GM12878 (cell line): ENCODE measurements at regions not wholly inside any gene's neighbourhood (a gene's known extent, or its start where the extent isn't known, plus 50 kb on each side); places are given as distances from the start of the nearest gene placed in this dataset.

Experiments used
- ATAC-seq: fragments of 200-7000 bp; cut with Tn5 transposase; 3 replicates; pipeline ENCODE4 v1.9.1; 2020; ENCODE audit warnings: mild to moderate bottlenecking, moderate library complexity
- BruUV-seq: library from RNA; stranded (reverse); fragments of 400-500 nt; replicated peaks from 2 replicates; lab custom pipeline; 2021; lab: Mats Ljungman, UMichigan
- CTCF ChIA-PET: fragments of 300-600 bp; sonication (Branson Sonifier 250); formaldehyde crosslinking; extraction: SDS; loops from one replicate; lab custom pipeline; 2021; ENCODE audit warnings: inconsistent platforms; lab: Yijun Ruan, JAX
- POLR2A ChIA-PET: fragments of 350-600 bp; formaldehyde crosslinking; extraction: SDS; loops from one replicate; lab custom pipeline; 2021; ENCODE audit warnings: inconsistent platforms; lab: Charles Lee
- RAD21 ChIA-PET: fragments of 300-600 bp; sonication (Branson Sonifier 250); formaldehyde crosslinking; loops from one replicate; lab custom pipeline; 2023; ENCODE audit warnings: antibody characterized with exemption; ENCODE audit not compliant: unreplicated experiment; lab: Charles Lee
- SMC1A ChIA-PET: fragments of 300-600 bp; sonication (Branson Sonifier 250); formaldehyde crosslinking; loops from one replicate; lab custom pipeline; 2023; ENCODE audit not compliant: unreplicated experiment, uncharacterized antibody; lab: Charles Lee
- DNase-seq: peaks from one replicate; pipeline ENCODE4 v3.0.0-alpha.2; 2011; ENCODE audit warnings: low read depth, low spot score
- FAIRE-seq: peaks from 3 replicates; lab custom pipeline; 2011; peaks lifted over from hg19 to GRCh38; lab: Jason Lieb, UNC
- H2AFZ ChIP-seq: 2 replicates; pipeline ENCODE4 v1.6.0; 2011; ENCODE audit warnings: low read depth, low read length, control low read depth; ENCODE audit not compliant: control insufficient read depth
- H3K27ac ChIP-seq: 2 replicates; pipeline ENCODE4 v1.5.1; 2011; ENCODE audit warnings: control low read depth; ENCODE audit not compliant: control insufficient read depth, insufficient read depth
- H3K27me3 ChIP-seq, 2 experiments: replicated peaks in 1 of 2; 2 replicates each; pipeline versions ENCODE4 v1.6.0 to v1.6.1; 2011; ENCODE audit warnings: low read length in 1 of 2; ENCODE audit not compliant: control insufficient read depth in 2 of 2, insufficient read depth in 2 of 2
- H3K36me3 ChIP-seq, 2 experiments: 2 replicates each; pipeline ENCODE4 v1.5.1; 2011; ENCODE audit warnings: low read length in 1 of 2; ENCODE audit not compliant: control insufficient read depth in 2 of 2, insufficient read depth in 2 of 2
- H3K4me1 ChIP-seq: 2 replicates; pipeline ENCODE4 v1.6.1; 2011; ENCODE audit warnings: mild to moderate bottlenecking, low read length, moderate library complexity, mixed read lengths; ENCODE audit not compliant: control insufficient read depth, insufficient read depth
- H3K4me2 ChIP-seq: 2 replicates; pipeline ENCODE4 v1.6.0; 2011; ENCODE audit warnings: control low read depth; ENCODE audit not compliant: control insufficient read depth, insufficient read depth
- H3K4me3 ChIP-seq: fragments of 200-600 bp; sonication (generic); 2 replicates; pipeline ENCODE4 v1.5.1; 2016
- H3K79me2 ChIP-seq: 2 replicates; pipeline ENCODE4 v1.6.0; 2011; ENCODE audit warnings: low read length; ENCODE audit not compliant: control insufficient read depth, insufficient read depth
- H3K9ac ChIP-seq: 2 replicates; pipeline ENCODE4 v1.8.0; 2011; ENCODE audit warnings: low read length, control low read depth, mixed read lengths; ENCODE audit not compliant: control insufficient read depth, insufficient read depth
- H3K9me3 ChIP-seq: replicated peaks from 3 replicates; pipeline ENCODE4 v1.5.1; 2011; ENCODE audit warnings: mild to moderate bottlenecking, low read length; ENCODE audit not compliant: control insufficient read depth, insufficient read depth
- H4K20me1 ChIP-seq: 2 replicates; pipeline ENCODE4 v1.6.0; 2011; ENCODE audit not compliant: control insufficient read depth, insufficient read depth
- CHD2 ChIP-seq: IDR thresholded peaks from 2 replicates; pipeline ENCODE4 v1.6.1; 2011; ENCODE audit warnings: low read depth, low read length, improper control_type of control experiment, borderline replicate concordance
- CREB1 ChIP-seq: IDR thresholded peaks from 2 replicates; pipeline ENCODE4 v1.6.1; 2012; ENCODE audit warnings: low read depth, mild to moderate bottlenecking, inconsistent platforms
- EP300 ChIP-seq, 2 experiments: fragments of 150-350 bp in 1 of 2; IDR thresholded peaks; 2 replicates each; pipeline ENCODE4 v1.6.1; 2011 to 2012; ENCODE audit warnings: low read depth in 2 of 2, low read length in 2 of 2, borderline replicate concordance in 1 of 2, improper control_type of control experiment in 1 of 2, inconsistent platforms in 1 of 2; ENCODE audit not compliant: control insufficient read depth in 1 of 2
- EZH2 ChIP-seq: IDR thresholded peaks from 2 replicates; pipeline ENCODE4 v1.6.1; 2012; ENCODE audit warnings: low read depth, mild to moderate bottlenecking, control low read depth, inconsistent platforms, low read length, borderline replicate concordance; ENCODE audit not compliant: control insufficient read depth
- JUND ChIP-seq: IDR thresholded peaks from 2 replicates; pipeline ENCODE4 v1.6.1; 2012; ENCODE audit warnings: low read depth, mild to moderate bottlenecking, low read length, improper control_type of control experiment, moderate library complexity
- NR2F1 ChIP-seq: fragments of 450-650 bp; conservative IDR thresholded peaks from 2 replicates; pipeline ENCODE4 v1.6.1; 2017; ENCODE audit warnings: mild to moderate bottlenecking
- PBX3 ChIP-seq: IDR thresholded peaks from 2 replicates; pipeline ENCODE4 v1.6.1; 2011; ENCODE audit warnings: mild to moderate bottlenecking, low read depth, low read length, moderate library complexity; ENCODE audit not compliant: insufficient replicate concordance
- RCOR1 ChIP-seq: conservative IDR thresholded peaks from 2 replicates; pipeline ENCODE4 v1.6.1; 2012; ENCODE audit warnings: low read depth, low read length, improper control_type of control experiment
- SMAD5 ChIP-seq: IDR thresholded peaks from 2 replicates; pipeline ENCODE4 v1.6.1; 2016; ENCODE audit warnings: antibody characterized with exemption, low read depth
- ZSCAN29 ChIP-seq: fragments of 450-650 bp; IDR thresholded peaks from 2 replicates; pipeline ENCODE4 v1.6.1; 2017; ENCODE audit warnings: mild to moderate bottlenecking, moderate library complexity
- ZZZ3 ChIP-seq: IDR thresholded peaks from 2 replicates; pipeline ENCODE4 v1.6.1; 2011; ENCODE audit warnings: low read depth; ENCODE audit not compliant: control insufficient read depth, insufficient read length
- in situ Hi-C: fragments of 300-500 bp; cut with MboI; formaldehyde crosslinking; loops from 9 replicates; pipeline ENCODE4 v1.14.3; 2018; ENCODE audit warnings: mixed read lengths
- intact Hi-C: fragments of 100-400 bp; cut with micrococcal nuclease; formaldehyde crosslinking; loops from one replicate; pipeline ENCODE4 v1.14.2; 2022; ENCODE audit not compliant: unreplicated experiment

GRCh38 chr14:39939023-39939422 is 506.8 kb upstream of the FBXO33 start:
- H3K27ac ChIP-seq, result no peak overlapping the region
- intact Hi-C loops (no loop called here), in situ Hi-C loops (no loop called here)
- no peak overlapping the region for H3K4me2 ChIP-seq
- no peaks in the 10 kb centered on the region for H3K4me1 ChIP-seq
- no peaks in the 10 kb centered on the region for H3K36me3 ChIP-seq
- no peak overlapping the region for H2AFZ ChIP-seq
- ChIA-PET POLR2A (no interaction called here), SMC1A (no interaction called here), CTCF (no interaction called here), RAD21 (no interaction called here)
- no peak overlapping the region for H3K9ac ChIP-seq
- no peaks in the 10 kb centered on the region; the same call in 2 of the 3 replicates for H3K9me3 ChIP-seq
- FAIRE-seq, result no peak
- H4K20me1 ChIP-seq, result no peaks in the 10 kb centered on the region
- no peaks in the 10 kb centered on the region for H3K79me2 ChIP-seq
- no peak for DNase-seq
- no peak for ATAC-seq
- TF ChIP-seq JUND, result no peak
- no peak for TF ChIP-seq PBX3
- no peak for TF ChIP-seq RCOR1
- TF ChIP-seq ZSCAN29, result no peak
- TF ChIP-seq NR2F1, result no peak
- no peak for TF ChIP-seq SMAD5
- no peak for TF ChIP-seq CHD2
- TF ChIP-seq ZZZ3, result no peak
- TF ChIP-seq EZH2, result no peak
- TF ChIP-seq EP300 (IDR thresholded peaks at IDR 0.05; ENCODE audit: borderline replicate concordance in 1 of 2, control insufficient read depth in 1 of 2, low read depth in 2 of 2, low read length in 2 of 2), result no peak
- TF ChIP-seq CREB1, result no peak
- no peak overlapping the region for H3K4me3 ChIP-seq
- no TSS peak for BruUV-seq
- H3K27me3 ChIP-seq, result no peaks in the 10 kb centered on the region
